ENCODE measurements at regions not wholly inside any gene's neighbourhood (a gene's known extent, or its start where the extent isn't known, plus 50 kb on each side); places are given as distances from the start of the nearest gene placed in this dataset.

GRCh38 chr3:99006686-99007085 is 105.2 kb upstream of the DCBLD2 start:
- no peak overlapping the region for H3K9ac ChIP-seq (ENCODE audit: control insufficient read depth, insufficient read depth, low read length)
- no peak for TF ChIP-seq FOXK2 (IDR thresholded peaks at IDR 0.05)
- ChIA-PET CTCF (interaction anchor here (1.1 kb wide), 1 partner anchor 193 kb away, joined by 3 read pairs; no protein-coding TSS in a partner anchor), SMC1A (ENCODE audit: uncharacterized antibody, unreplicated experiment) (interaction anchor here (0.6 to 1.0 kb wide), 2 partner anchors 11 to 256 kb away, joined by 3 to 4 read pairs; no protein-coding TSS in a partner anchor), POLR2A (no interaction called here), RAD21 (ENCODE audit: unreplicated experiment) (no interaction called here)
- no peak overlapping the region for H3K4me2 ChIP-seq (ENCODE audit: control insufficient read depth, insufficient read depth)
- no peak for FAIRE-seq
- no peaks in the 10 kb centered on the region for H3K27me3 ChIP-seq (replicated peaks in 1 of 2; ENCODE audit: control insufficient read depth in 2 of 2, insufficient read depth in 2 of 2, low read length in 1 of 2)
- H3K9me3 ChIP-seq (replicated peaks; ENCODE audit: control insufficient read depth, insufficient read depth, low read length): no peaks in the 10 kb centered on the region; the same call in 2 of the 3 replicates
- no peak overlapping the region for H3K27ac ChIP-seq (ENCODE audit: control insufficient read depth, insufficient read depth)
- intact Hi-C loops (cut with micrococcal nuclease; ENCODE audit: unreplicated experiment) (no loop called here), in situ Hi-C loops (cut with MboI) (no loop called here)
- H3K4me3 ChIP-seq: no peak overlapping the region
- H3K79me2 ChIP-seq (ENCODE audit: control insufficient read depth, insufficient read depth, low read length): no peaks in the 10 kb centered on the region
- peaks cover 2% of the 10 kb centered on the region; the same call in 1 of the 2 replicates for H3K4me1 ChIP-seq (ENCODE audit: control insufficient read depth, insufficient read depth, low read length)
- H4K20me1 ChIP-seq (ENCODE audit: control insufficient read depth, insufficient read depth): no peaks in the 10 kb centered on the region
- H2AFZ ChIP-seq (ENCODE audit: control insufficient read depth, low read depth, low read length): no peak overlapping the region
- DNase-seq (ENCODE audit: low read depth, low spot score): no peak
- H3K36me3 ChIP-seq (ENCODE audit: control insufficient read depth in 2 of 2, insufficient read depth in 2 of 2, low read length in 1 of 2): no peaks in the 10 kb centered on the region
- ATAC-seq: no peak
- no TSS peak for BruUV-seq (replicated peaks)

- BruUV-seq (replicated peaks): no TSS peak
- H3K4me3 ChIP-seq: no peak overlapping the region
- POLR2A ChIA-PET: no interaction called here
- no peak overlapping the region for H3K4me2 ChIP-seq (ENCODE audit: control insufficient read depth, insufficient read depth)
- TF ChIP-seq SP1 (IDR thresholded peaks at IDR 0.05; ENCODE audit: low read depth, low read length) (no peak), ZNF687 (IDR thresholded peaks at IDR 0.05) (no peak), WRNIP1 (IDR thresholded peaks at IDR 0.05; ENCODE audit: borderline replicate concordance, low read depth, low read length) (no peak), RBBP5 (conservative IDR thresholded peaks at IDR 0.05) (no peak), RAD51 (IDR thresholded peaks at IDR 0.05) (no peak), ZBTB40 (IDR thresholded peaks at IDR 0.05; ENCODE audit: borderline replicate concordance) (no peak), ZSCAN29 (IDR thresholded peaks at IDR 0.05) (no peak), PML (IDR thresholded peaks at IDR 0.05; ENCODE audit: low read length) (no peak), KLF5 (IDR thresholded peaks at IDR 0.05; ENCODE audit: partially characterized antibody) (no peak), SREBF2 (IDR thresholded peaks at IDR 0.05; ENCODE audit: low read length) (no peak)
- H3K9me3 ChIP-seq (replicated peaks; ENCODE audit: control insufficient read depth, insufficient read depth, low read length): no peaks in the 10 kb centered on the region; the same call in 2 of the 3 replicates
- no peak overlapping the region for H2AFZ ChIP-seq (ENCODE audit: control insufficient read depth, low read depth, low read length)
- H3K4me1 ChIP-seq (ENCODE audit: control insufficient read depth, insufficient read depth, low read length): no peaks in the 10 kb centered on the region
- H3K27me3 ChIP-seq (replicated peaks in 1 of 2; ENCODE audit: control insufficient read depth in 2 of 2, insufficient read depth in 2 of 2, low read length in 1 of 2): no peaks in the 10 kb centered on the region; a peak in 1 of 4 replicates
- in situ Hi-C loops (cut with MboI) (no loop called here), intact Hi-C loops (cut with micrococcal nuclease; ENCODE audit: unreplicated experiment) (loop anchor here (10.0 kb wide), 1 partner anchor 175 kb away; no protein-coding TSS in a partner anchor)
- ATAC-seq: peak; percentile 37; the same call in 2 of the 3 replicates
- no peaks in the 10 kb centered on the region for H3K36me3 ChIP-seq (ENCODE audit: control insufficient read depth in 2 of 2, insufficient read depth in 2 of 2, low read length in 1 of 2)
- no peak overlapping the region for H3K9ac ChIP-seq (ENCODE audit: control insufficient read depth, insufficient read depth, low read length)
- CTCF ChIA-PET: interaction anchor here (0.7 kb wide), 1 partner anchor 21 kb away, joined by 3 read pairs; no protein-coding TSS in a partner anchor
- no peak for FAIRE-seq
- RAD21 ChIA-PET (ENCODE audit: unreplicated experiment): no interaction called here
- no peak for DNase-seq (ENCODE audit: low read depth, low spot score)
- H3K79me2 ChIP-seq (ENCODE audit: control insufficient read depth, insufficient read depth, low read length): no peaks in the 10 kb centered on the region
- SMC1A ChIA-PET (ENCODE audit: uncharacterized antibody, unreplicated experiment): interaction anchor here (1.4 kb wide), 1 partner anchor 25 kb away, joined by 4 read pairs; no protein-coding TSS in a partner anchor
- no peaks in the 10 kb centered on the region for H4K20me1 ChIP-seq (ENCODE audit: control insufficient read depth, insufficient read depth)
- H3K27ac ChIP-seq (ENCODE audit: control insufficient read depth, insufficient read depth): no peak overlapping the region
Observed at GRCh38 chr3:98999675-99000074, 98.2 kb upstream of the DCBLD2 start.
